Kidney (tissue), 13 donors: ENCODE measurements at regions not wholly inside any gene's neighbourhood (a gene's known extent, or its start where the extent isn't known, plus 50 kb on each side); places are given as distances from the start of the nearest gene placed in this dataset.

Source experiments
- DNase-seq, 5 donors: peaks; one replicate each; pipeline ENCODE4 v3.0.0-alpha.2; 2013 to 2020
- FAIRE-seq: peaks from 2 replicates; lab custom pipeline; 2012; peaks lifted over from hg19 to GRCh38; lab: Jason Lieb, UNC
- H3K27ac ChIP-seq, 2 donors: one replicate each; pipeline ENCODE4 v1.7.0; 2013; ENCODE audit warnings: low read depth in 2 of 2, low read length in 2 of 2, inconsistent platforms in 1 of 2
- H3K27me3 ChIP-seq: one replicate; pipeline ENCODE4 v1.7.1; 2013; ENCODE audit warnings: low read length, inconsistent platforms; ENCODE audit not compliant: control insufficient read depth, insufficient read depth
- H3K36me3 ChIP-seq, 3 donors: one replicate each; pipeline versions ENCODE4 v1.7.0 to v1.7.1; 2013; ENCODE audit warnings: low read length in 3 of 3, control low read depth in 1 of 3, inconsistent platforms in 1 of 3; ENCODE audit not compliant: insufficient read depth in 3 of 3, control insufficient read depth in 2 of 3
- H3K4me1 ChIP-seq, 3 donors: one replicate each; pipeline versions ENCODE4 v1.7.0 to v1.7.1; 2013; ENCODE audit warnings: low read length in 3 of 3, inconsistent platforms in 1 of 3, low read depth in 1 of 3; ENCODE audit not compliant: control insufficient read depth in 2 of 3, insufficient read depth in 2 of 3
- H3K4me3 ChIP-seq, 3 donors: one replicate each; pipeline versions ENCODE4 v1.7.0 to v1.8.1; 2013; ENCODE audit warnings: low read length in 3 of 3, control low read depth in 1 of 3, inconsistent platforms in 1 of 3
- H3K9ac ChIP-seq, 3 donors: one replicate each; pipeline versions ENCODE4 v1.7.0 to v1.7.1; 2013; ENCODE audit warnings: low read length in 3 of 3, control low read depth in 1 of 3, inconsistent platforms in 1 of 3
- H3K9me3 ChIP-seq, 3 donors: one replicate each; pipeline versions ENCODE4 v1.7.0 to v1.7.1; 2013; ENCODE audit warnings: low read length in 3 of 3, control low read depth in 1 of 3, inconsistent platforms in 1 of 3; ENCODE audit not compliant: control insufficient read depth in 2 of 3, insufficient read depth in 1 of 3
- intact Hi-C: fragments of 100-400 bp; cut with DNase I; formaldehyde crosslinking; loops from one replicate; pipeline ENCODE4 v1.11.1; 2022
- TF ChIP-seq, protein P1 (sequence below): IDR thresholded peaks from 3 replicates; pipeline ENCODE4 v1.5.1; 2012; ENCODE audit warnings: mild to moderate bottlenecking, moderate library complexity, borderline replicate concordance; ENCODE audit not compliant: insufficient read depth; ENCODE audit errors: extremely low read depth
- donor health status: control.
- donor health status: control.
- donor health status: control.
- donor health status: control.
- donor health status: control.
- donor health status: DM: yes; HTN: yes; CAD: no.
- donor health status: Normal renal cell carcinoma (clear cell type).

DNA sequence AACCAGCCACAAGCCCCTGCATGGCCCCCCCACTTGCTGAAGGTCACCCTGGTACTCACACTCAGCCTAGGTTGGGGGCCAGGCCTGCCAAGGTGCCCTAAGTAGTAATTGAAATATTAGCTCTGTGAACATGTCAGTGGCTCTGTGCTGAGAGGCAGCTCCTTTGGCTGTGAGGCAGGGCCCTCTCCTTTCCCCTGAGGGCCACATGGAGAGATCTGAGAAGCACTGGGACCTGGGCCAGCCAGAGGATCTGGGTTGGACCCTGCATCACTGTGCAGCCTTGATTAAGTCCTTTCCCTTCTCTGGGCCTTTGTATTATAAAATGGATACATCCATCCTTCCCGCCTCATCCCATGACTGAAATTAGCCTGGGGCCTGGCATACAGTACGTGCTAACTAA lies 58.0 kb upstream of the FAM222A start:
- FAIRE-seq: no peak

DNA sequence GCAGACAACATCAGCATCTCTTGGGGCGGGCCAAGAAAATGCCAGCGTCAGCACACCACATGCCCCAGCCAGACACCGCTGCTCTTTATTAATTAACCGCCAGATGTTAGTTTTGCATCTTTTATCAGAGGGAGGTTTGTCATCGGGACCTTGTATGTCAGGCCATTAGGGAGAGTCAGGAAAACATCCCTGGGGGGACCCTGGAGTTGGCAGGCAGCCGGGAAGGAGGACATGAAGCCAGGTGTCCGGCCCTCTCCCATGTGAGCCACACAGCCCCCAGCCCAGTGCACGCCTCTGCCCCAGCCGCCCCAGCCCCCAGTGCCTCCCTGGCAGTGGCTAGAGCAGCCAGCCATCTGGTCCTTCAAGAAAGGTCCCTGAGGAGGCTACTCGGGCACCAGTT lies 56.9 kb upstream of the FAM222A start:
- intact Hi-C loops: no loop called here
- Histone ChIP-seq H3K36me3 (no peaks in the 10 kb centered on the region), H3K9me3 (no peaks in the 10 kb centered on the region), H3K9ac (no peak overlapping the region), H3K27me3 (no peaks in the 10 kb centered on the region), H3K4me3 (no peak overlapping the region), H3K4me1 (no peaks in the 10 kb centered on the region), H3K27ac (no peak overlapping the region)
- FAIRE-seq: no peak
- DNase-seq: peak in 1 of 5 donors; percentile 64
- TF ChIP-seq, protein P1, sequence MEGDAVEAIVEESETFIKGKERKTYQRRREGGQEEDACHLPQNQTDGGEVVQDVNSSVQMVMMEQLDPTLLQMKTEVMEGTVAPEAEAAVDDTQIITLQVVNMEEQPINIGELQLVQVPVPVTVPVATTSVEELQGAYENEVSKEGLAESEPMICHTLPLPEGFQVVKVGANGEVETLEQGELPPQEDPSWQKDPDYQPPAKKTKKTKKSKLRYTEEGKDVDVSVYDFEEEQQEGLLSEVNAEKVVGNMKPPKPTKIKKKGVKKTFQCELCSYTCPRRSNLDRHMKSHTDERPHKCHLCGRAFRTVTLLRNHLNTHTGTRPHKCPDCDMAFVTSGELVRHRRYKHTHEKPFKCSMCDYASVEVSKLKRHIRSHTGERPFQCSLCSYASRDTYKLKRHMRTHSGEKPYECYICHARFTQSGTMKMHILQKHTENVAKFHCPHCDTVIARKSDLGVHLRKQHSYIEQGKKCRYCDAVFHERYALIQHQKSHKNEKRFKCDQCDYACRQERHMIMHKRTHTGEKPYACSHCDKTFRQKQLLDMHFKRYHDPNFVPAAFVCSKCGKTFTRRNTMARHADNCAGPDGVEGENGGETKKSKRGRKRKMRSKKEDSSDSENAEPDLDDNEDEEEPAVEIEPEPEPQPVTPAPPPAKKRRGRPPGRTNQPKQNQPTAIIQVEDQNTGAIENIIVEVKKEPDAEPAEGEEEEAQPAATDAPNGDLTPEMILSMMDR: no peak

More for the DNA sequence above, 58.0 kb upstream of the FAM222A start:
- no peak for DNase-seq
- TF ChIP-seq, protein P1: no peak
- Histone ChIP-seq H3K36me3 (no peaks in the 10 kb centered on the region), H3K27ac (no peak overlapping the region), H3K4me1 (no peaks in the 10 kb centered on the region), H3K4me3 (no peak overlapping the region), H3K9me3 (no peaks in the 10 kb centered on the region), H3K9ac (no peak overlapping the region), H3K27me3 (no peaks in the 10 kb centered on the region)
- intact Hi-C loops: no loop called here

DNA sequence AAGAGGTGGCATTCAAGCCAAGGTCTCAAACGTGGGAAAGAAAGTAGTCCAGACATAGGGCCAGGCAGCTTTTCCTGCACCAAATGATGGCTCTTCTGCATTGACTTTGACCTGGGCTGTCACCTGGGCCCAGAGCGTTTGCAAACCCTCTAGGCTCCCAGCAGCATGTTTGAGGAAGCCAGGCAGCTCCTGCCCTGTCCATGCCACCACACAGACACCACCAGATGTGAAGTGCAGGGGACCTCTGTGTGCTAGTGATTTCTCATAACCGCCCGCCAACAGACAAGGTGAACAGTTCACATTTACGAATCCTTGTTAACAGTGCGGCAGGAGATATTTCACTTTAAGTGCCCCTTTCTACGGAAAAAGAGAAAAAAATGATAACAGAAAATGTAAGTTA lies 49.8 kb upstream of the FAM222A start:
- intact Hi-C loops: no loop called here
- DNase-seq (peak in 1 of 5 donors; percentile 34), FAIRE-seq (no peak)
- H3K9me3 ChIP-seq: no peaks in the 10 kb centered on the region
- H3K4me3 ChIP-seq: no peak overlapping the region
- H3K36me3 ChIP-seq: no peaks in the 10 kb centered on the region
- H3K4me1 ChIP-seq: no peaks in the 10 kb centered on the region
- H3K27ac ChIP-seq: no peak overlapping the region
- no peak overlapping the region for H3K9ac ChIP-seq
- no peaks in the 10 kb centered on the region for H3K27me3 ChIP-seq
- TF ChIP-seq, protein P1: no peak
